ENCODE measurements at regions not wholly inside any gene's neighbourhood (a gene's known extent, or its start where the extent isn't known, plus 50 kb on each side); places are given as distances from the start of the nearest gene placed in this dataset.
"Not testable (repeated sequence)": the region's sequence is repeated elsewhere in the genome, so short reads cannot be mapped to it uniquely, and the experiment has no call there.

DNA sequence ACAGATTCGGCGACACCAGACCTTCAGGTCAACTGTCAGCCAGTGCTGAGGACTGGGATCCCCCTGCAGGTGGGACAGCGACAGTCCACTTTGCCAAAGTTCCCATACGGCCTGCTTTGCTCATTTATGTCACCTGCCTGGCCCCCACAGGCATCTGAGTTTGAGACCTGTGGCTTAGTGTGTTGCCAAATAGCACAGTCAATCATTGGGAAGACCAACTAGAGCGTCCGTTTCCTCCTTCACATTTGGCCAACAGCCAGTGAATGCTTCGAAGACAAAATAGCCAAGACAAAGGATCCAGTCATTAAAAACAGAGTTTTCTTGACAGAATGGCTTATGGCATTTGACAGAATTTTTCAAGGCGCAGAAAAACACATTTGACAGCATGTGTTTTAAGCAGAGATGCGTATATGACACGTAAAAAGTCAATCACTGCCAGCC, 113.8 kb downstream of the ABCC12 start:
- no peak for ATAC-seq (ENCODE audit: low read depth in 2 of 2)

DNA sequence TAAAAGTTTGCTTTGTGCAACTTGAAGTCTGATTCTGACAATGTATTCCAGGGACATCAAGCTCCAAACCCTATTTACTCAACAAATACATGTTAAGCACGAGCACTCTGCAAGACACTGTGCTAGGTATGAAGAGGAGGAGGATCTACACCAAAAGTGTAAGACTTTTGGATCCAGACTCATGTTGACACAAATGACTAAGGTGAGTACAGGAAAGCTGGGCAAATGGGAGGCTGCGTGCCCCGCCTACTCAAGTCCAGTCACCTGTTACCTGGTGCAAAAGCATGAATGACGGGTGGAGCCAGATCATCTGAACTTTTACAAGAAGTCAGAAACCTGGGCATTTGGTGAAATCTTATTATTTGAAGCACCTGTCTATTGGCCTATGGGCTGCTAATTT, 120.7 kb downstream of the ABCC12 start:
- H3K9me3 Mint-ChIP-seq = peaks cover 0 to 5% (median 0%) of the 10 kb centered on the region in 7 donors
- Histone ChIP-seq H3K27me3 (ENCODE audit: control insufficient read depth, insufficient read depth, low read length) (no peaks in the 10 kb centered on the region), H3K9me3 (ENCODE audit: control insufficient read depth in 2 of 2, low read length in 2 of 2) (no peaks in the 10 kb centered on the region), H3K4me1 (ENCODE audit: control insufficient read depth, insufficient read depth, low read length, poor library complexity, severe bottlenecking) (no peaks in the 10 kb centered on the region), H3K36me3 (ENCODE audit: control insufficient read depth, insufficient read depth, low read length) (no peaks in the 10 kb centered on the region), H3K27ac (ENCODE audit: insufficient read depth, low read length, poor library complexity, severe bottlenecking) (no peak overlapping the region), H3K4me3 (ENCODE audit: low read depth, low read length) (no peak overlapping the region)
- H3K4me3 Mint-ChIP-seq = no peak overlapping the region
- no peak overlapping the region for H3K27ac Mint-ChIP-seq
- ATAC-seq (ENCODE audit: low read depth in 2 of 2) (no peak), DNase-seq (no peak)
- H3K36me3 Mint-ChIP-seq = no peaks in the 10 kb centered on the region
- H3K27me3 Mint-ChIP-seq = peaks cover 5% of the 10 kb centered on the region
- no peaks in the 10 kb centered on the region for H3K4me1 Mint-ChIP-seq

More for the DNA sequence above, 113.8 kb downstream of the ABCC12 start:
- H3K4me3 Mint-ChIP-seq = no peak overlapping the region
- H3K27me3 Mint-ChIP-seq = peaks cover 6% of the 10 kb centered on the region
- Histone ChIP-seq H3K36me3 (ENCODE audit: control insufficient read depth, insufficient read depth, low read length) (no peaks in the 10 kb centered on the region), H3K27me3 (ENCODE audit: control insufficient read depth, insufficient read depth, low read length) (peaks cover 6% of the 10 kb centered on the region), H3K4me1 (ENCODE audit: control insufficient read depth, insufficient read depth, low read length, poor library complexity, severe bottlenecking) (no peaks in the 10 kb centered on the region), H3K4me3 (ENCODE audit: low read depth, low read length) (no peak overlapping the region), H3K27ac (ENCODE audit: insufficient read depth, low read length, poor library complexity, severe bottlenecking) (no peak overlapping the region), H3K9me3 (ENCODE audit: control insufficient read depth in 2 of 2, low read length in 2 of 2) (no peaks in the 10 kb centered on the region)
- DNase-seq = no peak
- no peaks in the 10 kb centered on the region for H3K4me1 Mint-ChIP-seq
- peaks cover 0 to 1% (median 0%) of the 10 kb centered on the region in 7 donors for H3K9me3 Mint-ChIP-seq
- no peaks in the 10 kb centered on the region for H3K36me3 Mint-ChIP-seq
- no peak overlapping the region for H3K27ac Mint-ChIP-seq

DNA sequence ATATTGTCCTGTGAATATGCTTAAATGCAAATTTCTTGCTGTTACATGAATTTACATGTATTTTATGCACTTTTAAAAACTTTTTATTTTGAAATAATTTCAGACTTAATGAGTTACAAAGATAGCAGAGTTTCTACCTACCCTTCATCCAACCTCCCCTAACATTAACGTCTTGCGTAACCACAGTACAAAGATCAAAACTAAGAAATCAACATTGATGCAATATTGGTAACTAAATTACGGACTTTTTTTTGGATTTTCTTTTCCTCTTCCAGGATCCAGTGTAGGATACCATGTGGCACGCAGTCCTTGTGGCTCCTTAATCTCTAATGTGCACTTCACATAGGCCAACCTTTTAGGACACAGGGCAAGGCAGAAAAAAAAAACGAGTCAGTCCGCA, 124.9 kb downstream of the ABCC12 start:
- Histone ChIP-seq H3K9me3 (ENCODE audit: control insufficient read depth in 2 of 2, low read length in 2 of 2) (no peaks in the 10 kb centered on the region), H3K27me3 (ENCODE audit: control insufficient read depth, insufficient read depth, low read length) (no peaks in the 10 kb centered on the region), H3K4me3 (ENCODE audit: low read depth, low read length) (no peak overlapping the region), H3K27ac (ENCODE audit: insufficient read depth, low read length, poor library complexity, severe bottlenecking) (no peak overlapping the region), H3K36me3 (ENCODE audit: control insufficient read depth, insufficient read depth, low read length) (no peaks in the 10 kb centered on the region), H3K4me1 (ENCODE audit: control insufficient read depth, insufficient read depth, low read length, poor library complexity, severe bottlenecking) (no peaks in the 10 kb centered on the region)
- no peak for ATAC-seq (ENCODE audit: low read depth in 2 of 2)
- H3K4me1 Mint-ChIP-seq = no peaks in the 10 kb centered on the region
- H3K4me3 Mint-ChIP-seq = no peak overlapping the region
- H3K9me3 Mint-ChIP-seq = peaks cover 0 to 5% (median 0%) of the 10 kb centered on the region in 7 donors
- no peak overlapping the region for H3K27ac Mint-ChIP-seq
- no peak for DNase-seq
- H3K36me3 Mint-ChIP-seq = no peaks in the 10 kb centered on the region
- H3K27me3 Mint-ChIP-seq = no peaks in the 10 kb centered on the region

- Histone ChIP-seq H3K4me3 (ENCODE audit: low read depth, low read length) (no peak overlapping the region), H3K4me1 (ENCODE audit: control insufficient read depth, insufficient read depth, low read length, poor library complexity, severe bottlenecking) (no peaks in the 10 kb centered on the region), H3K9me3 (ENCODE audit: control insufficient read depth in 2 of 2, low read length in 2 of 2) (no peaks in the 10 kb centered on the region), H3K27me3 (ENCODE audit: control insufficient read depth, insufficient read depth, low read length) (no peaks in the 10 kb centered on the region), H3K36me3 (ENCODE audit: control insufficient read depth, insufficient read depth, low read length) (no peaks in the 10 kb centered on the region), H3K27ac (ENCODE audit: insufficient read depth, low read length, poor library complexity, severe bottlenecking) (no peak overlapping the region)
- no peak overlapping the region for H3K27ac Mint-ChIP-seq
- no peaks in the 10 kb centered on the region for H3K27me3 Mint-ChIP-seq
- no peaks in the 10 kb centered on the region for H3K4me1 Mint-ChIP-seq
- peaks cover 0 to 5% (median 0%) of the 10 kb centered on the region in 7 donors for H3K9me3 Mint-ChIP-seq
- no peaks in the 10 kb centered on the region for H3K36me3 Mint-ChIP-seq
- ATAC-seq (ENCODE audit: low read depth in 2 of 2) (no peak), DNase-seq (no peak)
- no peak overlapping the region for H3K4me3 Mint-ChIP-seq
These were observed 126.0 kb downstream of the ABCC12 start for GRCh38 chr16:48029768-48030167.

GRCh38 chr16:48025359-48025758, 130.4 kb downstream of the ABCC12 start:
- Mint-ChIP-seq H3K9me3 (peaks cover 0 to 4% (median 0%) of the 10 kb centered on the region in 7 donors), H3K4me3 (no peak overlapping the region), H3K4me1 (no peaks in the 10 kb centered on the region), H3K36me3 (no peaks in the 10 kb centered on the region), H3K27ac (no peak overlapping the region), H3K27me3 (no peaks in the 10 kb centered on the region)
- H3K9me3 ChIP-seq (ENCODE audit: control insufficient read depth in 2 of 2, low read length in 2 of 2) = no peaks in the 10 kb centered on the region
- no peak overlapping the region for H3K4me3 ChIP-seq (ENCODE audit: low read depth, low read length)
- no peak overlapping the region for H3K27ac ChIP-seq (ENCODE audit: insufficient read depth, low read length, poor library complexity, severe bottlenecking)
- ATAC-seq (ENCODE audit: low read depth in 2 of 2) (no peak), DNase-seq (no peak)
- H3K27me3 ChIP-seq (ENCODE audit: control insufficient read depth, insufficient read depth, low read length) = no peaks in the 10 kb centered on the region
- no peaks in the 10 kb centered on the region for H3K4me1 ChIP-seq (ENCODE audit: control insufficient read depth, insufficient read depth, low read length, poor library complexity, severe bottlenecking)
- no peaks in the 10 kb centered on the region for H3K36me3 ChIP-seq (ENCODE audit: control insufficient read depth, insufficient read depth, low read length)

DNA sequence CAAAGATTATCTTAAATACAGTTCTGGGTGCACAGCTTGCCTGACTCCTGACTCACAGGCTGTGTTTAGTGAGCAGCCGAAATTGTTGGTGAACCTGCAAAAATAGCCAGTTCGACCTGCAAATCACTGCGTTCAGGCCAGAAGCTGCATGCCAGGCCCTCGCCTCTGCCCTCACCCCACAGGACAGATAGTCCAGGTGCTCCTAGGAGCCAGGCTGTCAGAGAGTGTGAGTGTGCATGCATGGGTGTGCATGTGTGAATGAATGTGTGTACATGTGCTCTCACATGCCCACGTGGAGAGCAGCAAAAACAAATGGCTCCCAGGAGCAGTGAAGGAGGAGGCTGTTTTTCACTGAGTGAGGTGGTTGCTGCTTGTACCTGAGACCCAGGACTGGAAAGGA, 131.8 kb downstream of the ABCC12 start:
- H3K27me3 Mint-ChIP-seq = no peaks in the 10 kb centered on the region
- no peaks in the 10 kb centered on the region for H3K36me3 ChIP-seq (ENCODE audit: control insufficient read depth, insufficient read depth, low read length)
- H3K27ac Mint-ChIP-seq = no peak overlapping the region
- ATAC-seq (ENCODE audit: low read depth in 2 of 2) (no peak), DNase-seq (no peak)
- peaks cover 0 to 4% (median 0%) of the 10 kb centered on the region in 7 donors for H3K9me3 Mint-ChIP-seq
- H3K4me3 Mint-ChIP-seq = no peak overlapping the region
- no peaks in the 10 kb centered on the region for H3K36me3 Mint-ChIP-seq
- no peaks in the 10 kb centered on the region for H3K4me1 Mint-ChIP-seq
- no peaks in the 10 kb centered on the region for H3K4me1 ChIP-seq (ENCODE audit: control insufficient read depth, insufficient read depth, low read length, poor library complexity, severe bottlenecking)
- H3K9me3 ChIP-seq (ENCODE audit: control insufficient read depth in 2 of 2, low read length in 2 of 2) = no peaks in the 10 kb centered on the region
- no peak overlapping the region for H3K27ac ChIP-seq (ENCODE audit: insufficient read depth, low read length, poor library complexity, severe bottlenecking)
- no peak overlapping the region for H3K4me3 ChIP-seq (ENCODE audit: low read depth, low read length)
- no peaks in the 10 kb centered on the region for H3K27me3 ChIP-seq (ENCODE audit: control insufficient read depth, insufficient read depth, low read length)

DNA sequence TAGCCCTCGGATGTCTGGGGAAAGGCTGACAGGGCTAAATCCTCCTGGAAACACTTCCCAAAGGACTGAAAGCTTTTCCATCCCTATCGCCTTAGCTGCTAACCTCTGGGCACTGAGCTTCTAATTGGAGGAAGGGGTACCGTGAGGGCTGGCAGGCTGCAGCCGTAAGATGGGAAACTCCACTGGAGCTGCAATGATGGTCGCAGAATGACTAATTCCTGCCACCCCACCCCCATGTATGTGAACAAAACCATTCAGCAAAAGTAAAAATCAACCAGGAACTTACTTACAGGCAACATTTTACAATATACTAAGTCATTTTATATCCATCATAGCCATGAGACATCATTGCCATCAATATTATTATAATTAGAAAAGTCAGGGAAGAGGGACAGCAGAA, 133.3 kb downstream of the ABCC12 start:
- Mint-ChIP-seq H3K4me3 (no peak overlapping the region), H3K27me3 (no peaks in the 10 kb centered on the region), H3K36me3 (no peaks in the 10 kb centered on the region), H3K4me1 (no peaks in the 10 kb centered on the region), H3K27ac (no peak overlapping the region), H3K9me3 (peaks cover 0 to 4% (median 0%) of the 10 kb centered on the region in 7 donors)
- no peak for DNase-seq
- Histone ChIP-seq H3K36me3 (ENCODE audit: control insufficient read depth, insufficient read depth, low read length) (no peaks in the 10 kb centered on the region), H3K4me1 (ENCODE audit: control insufficient read depth, insufficient read depth, low read length, poor library complexity, severe bottlenecking) (no peaks in the 10 kb centered on the region), H3K9me3 (ENCODE audit: control insufficient read depth in 2 of 2, low read length in 2 of 2) (no peaks in the 10 kb centered on the region), H3K27ac (ENCODE audit: insufficient read depth, low read length, poor library complexity, severe bottlenecking) (no peak overlapping the region), H3K4me3 (ENCODE audit: low read depth, low read length) (no peak overlapping the region), H3K27me3 (ENCODE audit: control insufficient read depth, insufficient read depth, low read length) (no peaks in the 10 kb centered on the region)
- no peak for ATAC-seq (ENCODE audit: low read depth in 2 of 2)

- not testable (repeated sequence) for H3K4me3 ChIP-seq (ENCODE audit: low read depth, low read length); H3K4me3 Mint-ChIP-seq; H3K27me3 Mint-ChIP-seq; H3K9me3 ChIP-seq (ENCODE audit: control insufficient read depth in 2 of 2, low read length in 2 of 2); H3K4me1 Mint-ChIP-seq; H3K36me3 Mint-ChIP-seq; H3K27me3 ChIP-seq (ENCODE audit: control insufficient read depth, insufficient read depth, low read length); ATAC-seq (ENCODE audit: low read depth in 2 of 2); H3K4me1 ChIP-seq (ENCODE audit: control insufficient read depth, insufficient read depth, low read length, poor library complexity, severe bottlenecking); DNase-seq; H3K27ac ChIP-seq (ENCODE audit: insufficient read depth, low read length, poor library complexity, severe bottlenecking); H3K9me3 Mint-ChIP-seq; H3K36me3 ChIP-seq (ENCODE audit: control insufficient read depth, insufficient read depth, low read length); H3K27ac Mint-ChIP-seq
These were observed 135.2 kb downstream of the ABCC12 start for GRCh38 chr16:48020617-48021016.
